ENCODE measurements at regions not wholly inside any gene's neighbourhood (a gene's known extent, or its start where the extent isn't known, plus 50 kb on each side); places are given as distances from the start of the nearest gene placed in this dataset.
"Not testable (repeated sequence)": the region's sequence is repeated elsewhere in the genome, so short reads cannot be mapped to it uniquely, and the experiment has no call there.

DNA sequence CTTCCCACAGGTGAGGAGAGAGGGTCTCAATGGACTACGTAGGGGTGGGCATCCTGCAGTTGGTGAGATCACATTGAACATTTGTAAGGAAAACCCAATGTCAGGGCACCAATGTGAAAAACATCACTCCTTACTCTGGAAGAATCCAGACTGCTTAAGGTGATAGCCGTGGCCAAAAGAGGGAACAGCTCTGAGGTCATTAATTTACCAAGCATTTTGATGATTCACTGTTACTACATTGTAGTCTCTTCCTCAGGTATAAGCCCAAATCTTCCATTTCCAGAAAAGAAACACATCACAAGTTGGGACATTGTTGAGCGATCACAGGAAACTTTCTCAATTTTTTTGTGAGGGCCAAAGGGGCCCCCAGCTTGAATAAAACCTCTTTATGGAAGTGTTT lies 61.1 kb upstream of the SPTLC3 start:
- H3K4me3 ChIP-seq (ENCODE audit: low read depth, low read length), result no peak overlapping the region
- TF ChIP-seq CTCF (IDR thresholded peaks at IDR 0.05; ENCODE audit: low read depth, low read length), result no peak

DNA sequence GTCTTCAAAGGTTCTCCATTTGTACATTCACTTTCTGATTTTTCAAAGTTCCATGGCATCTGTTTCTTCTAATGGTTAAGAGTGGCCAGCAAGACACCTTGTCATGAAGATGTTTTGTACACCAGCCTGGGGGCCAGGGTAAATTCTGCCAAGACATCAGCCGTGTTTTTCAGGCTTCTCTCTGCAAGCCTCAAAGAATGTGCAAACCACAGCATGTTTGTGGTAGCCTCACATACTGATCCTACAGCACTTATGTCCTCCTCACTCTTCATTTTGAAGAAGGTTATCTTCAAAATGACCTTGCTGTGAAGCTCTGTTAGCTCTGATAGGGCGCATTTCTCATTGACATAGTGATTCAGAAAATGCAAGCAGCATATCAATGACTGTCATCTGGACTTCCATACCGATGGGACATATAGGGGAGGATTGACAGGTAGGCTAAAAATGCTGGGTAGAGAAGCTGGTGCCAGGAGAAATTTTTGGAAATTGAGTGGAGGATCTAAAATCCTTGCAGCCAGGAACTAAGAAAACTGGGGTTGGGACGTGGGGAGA lies 59.3 kb upstream of the SPTLC3 start:
- no peak for TF ChIP-seq CTCF (IDR thresholded peaks at IDR 0.05; ENCODE audit: low read depth, low read length)
- H3K4me3 ChIP-seq (ENCODE audit: low read depth, low read length), result no peak overlapping the region

DNA sequence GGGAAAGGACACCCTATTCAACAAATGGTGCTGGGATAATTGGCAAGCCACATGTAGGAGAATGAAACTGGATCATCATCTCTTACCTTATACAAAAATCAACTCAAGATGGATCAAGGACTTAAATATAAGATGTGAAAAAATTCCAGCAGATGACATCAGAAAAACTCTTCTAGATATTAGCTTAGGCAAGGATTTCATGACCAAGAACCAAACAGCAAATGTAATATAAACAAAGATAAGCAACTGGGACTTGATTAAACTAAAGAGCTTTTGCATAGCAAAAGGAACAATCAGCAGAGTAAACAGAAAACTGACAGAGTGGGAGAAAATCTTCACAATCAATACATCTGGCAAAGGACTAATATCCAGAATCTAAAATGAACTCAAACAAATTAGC lies 54.5 kb upstream of the SPTLC3 start:
- not testable (repeated sequence) for H3K4me3 ChIP-seq (ENCODE audit: low read depth, low read length)

DNA sequence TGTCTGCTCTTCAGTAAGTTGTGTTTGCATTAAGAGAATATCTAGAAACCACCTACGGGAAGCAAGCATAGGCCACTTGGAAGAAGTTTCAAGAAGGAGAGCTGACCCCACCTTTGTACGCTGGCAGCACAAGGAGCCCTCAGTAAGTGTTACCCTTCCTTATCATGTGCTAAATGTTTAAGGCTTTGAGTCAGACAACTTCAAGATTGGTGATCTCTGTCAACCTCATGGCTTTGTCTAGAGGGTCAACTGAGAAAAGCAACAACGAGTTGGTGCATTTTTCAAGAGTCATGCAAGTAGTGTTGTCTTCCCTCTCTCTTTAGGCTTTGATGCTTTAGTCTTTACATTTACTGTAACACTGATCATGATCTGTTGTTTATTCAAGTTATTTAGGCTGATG lies 53.2 kb upstream of the SPTLC3 start:
- H3K4me3 ChIP-seq (ENCODE audit: low read depth, low read length), result no peak overlapping the region
- no peak for TF ChIP-seq CTCF (IDR thresholded peaks at IDR 0.05; ENCODE audit: low read depth, low read length)

DNA sequence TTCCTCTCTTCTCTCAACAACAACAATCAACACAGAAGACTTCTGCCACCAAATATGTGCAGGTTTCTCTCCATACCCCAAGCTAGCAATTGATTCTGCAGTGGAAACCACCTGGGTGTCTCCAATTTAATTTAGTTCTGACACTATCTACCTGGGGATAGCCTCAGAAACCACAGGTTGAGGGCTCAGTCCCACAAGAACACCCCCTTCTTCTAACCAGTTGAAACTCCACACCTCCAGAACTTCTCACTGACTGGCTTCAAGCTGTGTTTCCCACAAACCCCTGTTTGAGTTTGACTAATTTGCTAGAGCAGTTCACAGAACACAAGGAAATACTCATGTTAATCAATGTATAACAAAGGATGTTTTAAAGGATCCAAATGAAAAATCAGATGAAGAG lies 52.5 kb upstream of the SPTLC3 start:
- no peak overlapping the region for H3K4me3 ChIP-seq (ENCODE audit: low read depth, low read length)
- TF ChIP-seq CTCF (IDR thresholded peaks at IDR 0.05; ENCODE audit: low read depth, low read length), result no peak

DNA sequence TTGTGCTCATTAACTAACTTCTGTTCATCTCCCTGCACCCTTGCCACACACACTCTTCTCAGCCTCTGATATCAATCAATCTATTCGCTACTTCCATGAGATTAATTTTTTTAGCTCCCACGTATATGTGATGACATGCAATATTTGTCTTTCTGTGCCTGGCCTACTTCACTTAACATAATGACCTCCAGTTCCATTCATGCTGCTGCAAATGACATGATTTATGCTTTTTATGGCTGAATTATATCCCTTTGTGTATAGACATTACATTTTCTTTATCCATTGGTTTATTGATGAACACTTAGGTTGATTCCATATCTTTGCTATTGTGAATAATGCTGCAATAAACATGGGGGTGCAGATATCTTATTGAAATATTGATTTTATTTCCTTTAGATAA lies 50.8 kb upstream of the SPTLC3 start:
- TF ChIP-seq CTCF (IDR thresholded peaks at IDR 0.05; ENCODE audit: low read depth, low read length), result no peak

More for the DNA sequence above, 50.8 kb upstream of the SPTLC3 start:
- H3K4me3 ChIP-seq (ENCODE audit: low read depth, low read length), result no peak overlapping the region
